Neural progenitor cell (in vitro differentiated cells): ENCODE measurements at regions not wholly inside any gene's neighbourhood (a gene's known extent, or its start where the extent isn't known, plus 50 kb on each side); places are given as distances from the start of the nearest gene placed in this dataset.

ENCODE experiments used
- DNase-seq: peaks from one replicate; pipeline ENCODE4 v3.0.0-alpha.2; 2016; ENCODE audit warnings: low spot score
- H2AFZ ChIP-seq: fragments of 200-600 bp; sonication (generic); replicated peaks from 2 replicates; pipeline ENCODE4 v1.6.1; 2016; ENCODE audit warnings: antibody characterized with exemption
- H3F3A ChIP-seq: fragments of 200-600 bp; sonication (generic); 2 replicates; pipeline ENCODE4 v1.6.1; 2016; ENCODE audit warnings: antibody characterized with exemption, low read depth
- H3K27ac ChIP-seq: fragments of 200-600 bp; sonication (generic); 2 replicates; pipeline ENCODE4 v1.5.1; 2016; ENCODE audit warnings: mild to moderate bottlenecking
- H3K27me3 ChIP-seq: fragments of 200-600 bp; sonication (generic); 2 replicates; pipeline ENCODE4 v1.6.1; 2016; ENCODE audit warnings: mild to moderate bottlenecking, moderate library complexity
- H3K36me3 ChIP-seq: fragments of 200-600 bp; sonication (generic); 2 replicates; pipeline ENCODE4 v1.5.1; 2016
- H3K4me1 ChIP-seq: fragments of 200-600 bp; sonication (generic); 2 replicates; pipeline ENCODE4 v1.6.1; 2016; ENCODE audit warnings: mixed run types
- H3K4me2 ChIP-seq: fragments of 200-600 bp; sonication (generic); 2 replicates; pipeline ENCODE4 v1.6.1; 2016
- H3K4me3 ChIP-seq: fragments of 200-600 bp; sonication (generic); 2 replicates; pipeline ENCODE4 v1.5.1; 2016
- H3K79me2 ChIP-seq: fragments of 200-600 bp; sonication (generic); 2 replicates; pipeline ENCODE4 v1.6.1; 2016; ENCODE audit warnings: low read depth
- H3K9ac ChIP-seq: fragments of 200-600 bp; sonication (generic); 2 replicates; pipeline ENCODE4 v1.6.1; 2016
- H3K9me3 ChIP-seq: fragments of 200-600 bp; sonication (generic); 2 replicates; pipeline ENCODE4 v1.5.1; 2016; ENCODE audit warnings: low read depth
- H4K20me1 ChIP-seq: fragments of 200-600 bp; sonication (generic); 2 replicates; pipeline ENCODE4 v1.6.1; 2016; ENCODE audit warnings: low read depth
- H3K27ac Mint-ChIP-seq: 3 replicates; pipeline ENCODE4 v1.8.0; 2021; ENCODE audit warnings: mixed read lengths
- H3K27me3 Mint-ChIP-seq: 2 replicates; pipeline ENCODE4 v1.8.0; 2022; ENCODE audit warnings: low read depth, mild to moderate bottlenecking, inconsistent platforms, moderate library complexity, mixed read lengths; ENCODE audit not compliant: insufficient read depth
- H3K36me3 Mint-ChIP-seq: 3 replicates; pipeline ENCODE4 v1.8.0; 2021; ENCODE audit warnings: mixed read lengths
- H3K4me1 Mint-ChIP-seq: 3 replicates; pipeline ENCODE4 v1.8.0; 2021; ENCODE audit warnings: mixed read lengths
- H3K4me3 Mint-ChIP-seq: 3 replicates; pipeline ENCODE4 v1.8.0; 2021; ENCODE audit warnings: mild to moderate bottlenecking, moderate library complexity, mixed read lengths
- H3K9me3 Mint-ChIP-seq: 3 replicates; pipeline ENCODE4 v1.8.0; 2020; ENCODE audit warnings: mixed read lengths
- CTCF ChIP-seq: fragments of 200-600 bp; sonication (generic); IDR thresholded peaks from 2 replicates; pipeline ENCODE4 v1.5.1; 2017; ENCODE audit warnings: antibody characterized with exemption, mild to moderate bottlenecking
- EZH2 ChIP-seq: fragments of 200-600 bp; sonication (generic); IDR thresholded peaks from 2 replicates; pipeline ENCODE4 v1.6.1; 2017; ENCODE audit warnings: antibody characterized with exemption, mild to moderate bottlenecking, moderate library complexity
- EZH2phosphoT487 ChIP-seq: fragments of 200-600 bp; sonication (generic); IDR thresholded peaks from 2 replicates; pipeline ENCODE4 v1.6.1; 2017; ENCODE audit warnings: antibody characterized with exemption

GRCh38 chr18:2213905-2214304 lies 357.4 kb downstream of the METTL4 start:
- no peak overlapping the region for H3K27ac Mint-ChIP-seq
- peaks cover 3% of the 10 kb centered on the region for H3K9me3 ChIP-seq

GRCh38 chr18:2217356-2217755 lies 353.9 kb downstream of the METTL4 start:
- Histone ChIP-seq H3K4me1 (no peaks in the 10 kb centered on the region), H3K27me3 (no peaks in the 10 kb centered on the region), H2AFZ (no peak overlapping the region), H3K79me2 (no peaks in the 10 kb centered on the region), H3K9ac (no peak overlapping the region), H3K27ac (no peak overlapping the region), H3F3A (no peaks in the 10 kb centered on the region), H3K9me3 (peaks cover 3% of the 10 kb centered on the region), H3K4me2 (no peak overlapping the region), H4K20me1 (no peaks in the 10 kb centered on the region), H3K4me3 (no peak overlapping the region), H3K36me3 (no peaks in the 10 kb centered on the region)
- DNase-seq: no peak
- H3K36me3 Mint-ChIP-seq: no peaks in the 10 kb centered on the region
- no peak overlapping the region for H3K27ac Mint-ChIP-seq
- no peaks in the 10 kb centered on the region for H3K4me1 Mint-ChIP-seq
- no peaks in the 10 kb centered on the region for H3K9me3 Mint-ChIP-seq
- TF ChIP-seq EZH2 (no peak), CTCF (no peak), EZH2phosphoT487 (no peak)
- no peaks in the 10 kb centered on the region for H3K27me3 Mint-ChIP-seq
- no peak overlapping the region for H3K4me3 Mint-ChIP-seq

More at GRCh38 chr18:2213905-2214304, 357.4 kb downstream of the METTL4 start:
- no peak overlapping the region for H3K9ac ChIP-seq
- no peak for DNase-seq
- H4K20me1 ChIP-seq: no peaks in the 10 kb centered on the region
- no peak overlapping the region for H3K4me2 ChIP-seq
- H3K27me3 ChIP-seq: no peaks in the 10 kb centered on the region
- Mint-ChIP-seq H3K9me3 (no peaks in the 10 kb centered on the region), H3K27me3 (peaks cover 2% of the 10 kb centered on the region), H3K36me3 (no peaks in the 10 kb centered on the region), H3K4me3 (no peak overlapping the region), H3K4me1 (no peaks in the 10 kb centered on the region)
- H3K27ac ChIP-seq: no peak overlapping the region
- no peak for TF ChIP-seq CTCF
- TF ChIP-seq EZH2: no peak
- no peak for TF ChIP-seq EZH2phosphoT487
- no peaks in the 10 kb centered on the region for H3K36me3 ChIP-seq
- no peak overlapping the region for H3K4me3 ChIP-seq
- no peaks in the 10 kb centered on the region for H3K4me1 ChIP-seq
- H2AFZ ChIP-seq: no peak overlapping the region
- no peaks in the 10 kb centered on the region for H3K79me2 ChIP-seq
- H3F3A ChIP-seq: no peaks in the 10 kb centered on the region

GRCh38 chr18:2218101-2218500 lies 353.2 kb downstream of the METTL4 start:
- Mint-ChIP-seq H3K4me3 (no peak overlapping the region), H3K27ac (no peak overlapping the region), H3K27me3 (no peaks in the 10 kb centered on the region), H3K4me1 (no peaks in the 10 kb centered on the region), H3K9me3 (no peaks in the 10 kb centered on the region), H3K36me3 (no peaks in the 10 kb centered on the region)
- Histone ChIP-seq H3K36me3 (no peaks in the 10 kb centered on the region), H3K9me3 (peaks cover 3% of the 10 kb centered on the region), H2AFZ (no peak overlapping the region), H3K27me3 (no peaks in the 10 kb centered on the region), H3K4me2 (no peak overlapping the region), H3K4me3 (no peak overlapping the region), H3K9ac (no peak overlapping the region), H3K4me1 (no peaks in the 10 kb centered on the region), H3K27ac (no peak overlapping the region), H3F3A (no peaks in the 10 kb centered on the region), H4K20me1 (no peaks in the 10 kb centered on the region), H3K79me2 (no peaks in the 10 kb centered on the region)
- DNase-seq: no peak
- TF ChIP-seq EZH2: no peak
- TF ChIP-seq CTCF: no peak
- no peak for TF ChIP-seq EZH2phosphoT487
